K562 (cell line): ENCODE measurements at regions not wholly inside any gene's neighbourhood (a gene's known extent, or its start where the extent isn't known, plus 50 kb on each side); places are given as distances from the start of the nearest gene placed in this dataset.

Experiments used
- ATF1 ChIP-seq, 2 experiments: fragments of 450-650 bp in 1 of 2; IDR thresholded peaks; 2 replicates each; pipeline ENCODE4 v1.6.1; 2016; ENCODE audit warnings: missing compliant biosample characterization in 1 of 2, missing genetic modification characterization in 1 of 2
- FOXM1 ChIP-seq, 2 experiments: fragments of 450-650 bp in 1 of 2; sonication (generic) in 1 of 2; formaldehyde crosslinking in 1 of 2; IDR thresholded peaks; 2 replicates each; pipeline versions ENCODE4 v1.6.1 to v1.9.0; 2017 to 2022; ENCODE audit warnings: low read depth in 2 of 2, mild to moderate bottlenecking in 2 of 2, missing genetic modification reagents in 1 of 2, moderate library complexity in 1 of 2
- NBN ChIP-seq: fragments of 450-650 bp; IDR thresholded peaks from 2 replicates; pipeline ENCODE4 v1.6.1; 2016; ENCODE audit warnings: low read depth, mild to moderate bottlenecking
- NCOA2 ChIP-seq, 2 experiments: fragments of 450-650 bp; IDR thresholded peaks; 2 replicates each; pipeline ENCODE4 v1.6.1; 2018; ENCODE audit warnings: mild to moderate bottlenecking in 2 of 2, moderate library complexity in 1 of 2; ENCODE audit not compliant: partially characterized antibody in 2 of 2
- NFATC3 ChIP-seq: fragments of 450-650 bp; IDR thresholded peaks from 2 replicates; pipeline ENCODE4 v1.6.1; 2017; ENCODE audit warnings: mild to moderate bottlenecking
- RFX1 ChIP-seq: fragments of 450-650 bp; IDR thresholded peaks from 2 replicates; pipeline ENCODE4 v1.6.1; 2016; ENCODE audit warnings: mild to moderate bottlenecking, moderate library complexity
- ZBTB40 ChIP-seq, 2 experiments: fragments of 450-650 bp in 1 of 2; sonication (generic) in 1 of 2; formaldehyde crosslinking in 1 of 2; IDR thresholded peaks; 2 replicates each; pipeline versions ENCODE4 v1.7.1 to v1.9.0; 2016 to 2022; ENCODE audit warnings: inconsistent platforms in 1 of 2, mild to moderate bottlenecking in 1 of 2, missing genetic modification reagents in 1 of 2

- TF ChIP-seq ZBTB40 (IDR thresholded peaks at IDR 0.05) = no peak
- no peak for TF ChIP-seq ZBTB40 (CRISPR knock-in tag; IDR thresholded peaks at IDR 0.05)
- no peak for TF ChIP-seq RFX1
- no peak for TF ChIP-seq FOXM1 (IDR thresholded peaks at IDR 0.05; ENCODE audit: low read depth)
- TF ChIP-seq FOXM1 (CRISPR knock-in tag; IDR thresholded peaks at IDR 0.05; ENCODE audit: low read depth) = no peak
- no peak for TF ChIP-seq NFATC3
- TF ChIP-seq NBN = no peak
- no peak for TF ChIP-seq NCOA2 (IDR thresholded peaks at IDR 0.05; ENCODE audit: partially characterized antibody in 2 of 2)
- TF ChIP-seq ATF1 (CRISPR knock-in tag; IDR thresholded peaks at IDR 0.05) = no peak
- TF ChIP-seq ATF1 (tag; IDR thresholded peaks at IDR 0.05) = no peak
These were observed 75.0 kb upstream of the TES start (continued) for GRCh38 chr7:116135306-116135705.
